DMS79 treated with DMSO at 0.1 percent for 48 hours (cell line): ENCODE measurements at regions not wholly inside any gene's neighbourhood (a gene's known extent, or its start where the extent isn't known, plus 50 kb on each side); places are given as distances from the start of the nearest gene placed in this dataset.

Source experiments
- DNase-seq: peaks from one replicate; lab custom pipeline; 2025; lab: John Stamatoyannopoulos, UW

GRCh38 chr6:27052731-27053082 lies 194.8 kb upstream of the PRSS16 start:
- DNase-seq, result no peak

GRCh38 chr6:27053738-27054137 lies 193.8 kb upstream of the PRSS16 start:
- no peak for DNase-seq

GRCh38 chr6:27056615-27057014 lies 190.9 kb upstream of the PRSS16 start:
- no peak for DNase-seq

GRCh38 chr6:27059621-27060425 lies 187.7 kb upstream of the PRSS16 start:
- DNase-seq, result no peak

GRCh38 chr6:27061235-27061993 lies 186.1 kb upstream of the PRSS16 start:
- DNase-seq, result no peak

- DNase-seq, result no peak
Observed at GRCh38 chr6:27062755-27063154, 184.7 kb upstream of the PRSS16 start.

GRCh38 chr6:27065183-27065582 lies 182.3 kb upstream of the PRSS16 start:
- no peak for DNase-seq

GRCh38 chr6:27066381-27066780 lies 181.1 kb upstream of the PRSS16 start:
- no peak for DNase-seq

- DNase-seq, result no peak
Observed at GRCh38 chr6:27066802-27067201, 180.7 kb upstream of the PRSS16 start.

- DNase-seq, result no peak
Observed at GRCh38 chr6:27073441-27073840, 174.1 kb upstream of the PRSS16 start.

GRCh38 chr6:27076116-27076515 lies 171.4 kb upstream of the PRSS16 start:
- no peak for DNase-seq

- peak; percentile 15 for DNase-seq
Observed at GRCh38 chr6:27078734-27079357, 168.7 kb upstream of the PRSS16 start.

- no peak for DNase-seq
Observed at GRCh38 chr6:27081188-27081587, 166.3 kb upstream of the PRSS16 start.

GRCh38 chr6:27081931-27082330 lies 165.6 kb upstream of the PRSS16 start:
- no peak for DNase-seq

- no peak for DNase-seq
Observed at GRCh38 chr6:27088068-27088467, 159.4 kb upstream of the PRSS16 start.

GRCh38 chr6:27091661-27092315 lies 155.7 kb upstream of the PRSS16 start:
- DNase-seq, result no peak

GRCh38 chr6:27092316-27092692 lies 155.2 kb upstream of the PRSS16 start:
- DNase-seq, result no peak

- DNase-seq, result no peak
Observed at GRCh38 chr6:27095914-27096313, 151.6 kb upstream of the PRSS16 start.

GRCh38 chr6:27096834-27097511 lies 150.5 kb upstream of the PRSS16 start:
- no peak for DNase-seq

GRCh38 chr6:27098956-27099355 lies 148.5 kb upstream of the PRSS16 start:
- no peak for DNase-seq

GRCh38 chr6:27100921-27101320 lies 146.6 kb upstream of the PRSS16 start:
- DNase-seq, result no peak

GRCh38 chr6:27101824-27102223 lies 145.7 kb upstream of the PRSS16 start:
- DNase-seq, result no peak
